Panc1 (cell line): ENCODE measurements at regions not wholly inside any gene's neighbourhood (a gene's known extent, or its start where the extent isn't known, plus 50 kb on each side); places are given as distances from the start of the nearest gene placed in this dataset.

ENCODE experiments used
- ATAC-seq: fragments of 200-7000 bp; cut with Tn5 transposase; 2 replicates; pipeline ENCODE4 v1.9.1; 2020; ENCODE audit warnings: mild to moderate bottlenecking, moderate library complexity
- BruUV-seq: library from RNA; stranded (reverse); fragments of 400-500 nt; replicated peaks from 2 replicates; lab custom pipeline; 2021; lab: Mats Ljungman, UMichigan
- CTCF ChIA-PET: fragments of 300-600 bp; sonication (Branson Sonifier 250); formaldehyde crosslinking; loops from one replicate; lab custom pipeline; 2022; ENCODE audit warnings: antibody characterized with exemption; lab: Charles Lee
- POLR2A ChIA-PET: fragments of 300-600 bp; sonication (Branson Sonifier 250); formaldehyde crosslinking; loops from one replicate; lab custom pipeline; 2022; ENCODE audit warnings: antibody characterized with exemption; lab: Charles Lee
- DNase-seq: peaks from one replicate; pipeline ENCODE4 v3.0.0-alpha.2; 2010; ENCODE audit warnings: low read depth, low spot score
- H3K27ac ChIP-seq: 2 replicates; pipeline ENCODE4 v1.5.1; 2011; ENCODE audit warnings: mild to moderate bottlenecking, low read length, inconsistent platforms
- H3K27me3 ChIP-seq: fragments of 200-500 bp; sonication (Bioruptor generic); 2 replicates; pipeline ENCODE4 v1.6.0; 2014; ENCODE audit warnings: low read length, inconsistent platforms; ENCODE audit not compliant: control insufficient read depth, insufficient read depth
- H3K36me3 ChIP-seq: fragments of 200-500 bp; sonication (Bioruptor generic); 2 replicates; pipeline ENCODE4 v1.5.1; 2014; ENCODE audit warnings: inconsistent platforms, mild to moderate bottlenecking, low read length, moderate library complexity; ENCODE audit not compliant: control insufficient read depth, insufficient read depth
- H3K4me1 ChIP-seq: 2 replicates; pipeline ENCODE4 v1.5.1; 2011; ENCODE audit warnings: inconsistent platforms, mild to moderate bottlenecking, low read length, moderate library complexity; ENCODE audit not compliant: control insufficient read depth, insufficient read depth
- H3K4me3 ChIP-seq, 2 experiments: 2 replicates each; pipeline ENCODE4 v1.5.1; 2011 to 2012; ENCODE audit warnings: low read depth in 2 of 2, low read length in 2 of 2, mild to moderate bottlenecking in 2 of 2, inconsistent platforms in 1 of 2, moderate library complexity in 1 of 2
- H3K9me3 ChIP-seq: fragments of 200-500 bp; sonication (Bioruptor generic); 2 replicates; pipeline ENCODE4 v1.5.1; 2014; ENCODE audit warnings: low read depth, mild to moderate bottlenecking, inconsistent platforms, low read length, moderate library complexity; ENCODE audit not compliant: control insufficient read depth, insufficient read depth
- CTCF ChIP-seq: fragments of 450-650 bp; IDR thresholded peaks from 2 replicates; pipeline ENCODE4 v1.5.1; 2017; ENCODE audit warnings: mild to moderate bottlenecking
- POLR2AphosphoS5 ChIP-seq: IDR thresholded peaks from 2 replicates; pipeline ENCODE4 v1.6.1; 2012; ENCODE audit warnings: mild to moderate bottlenecking, low read depth, low read length, moderate library complexity
- REST ChIP-seq, 2 experiments: IDR thresholded peaks; 2 replicates each; pipeline ENCODE4 v1.6.1; 2011 to 2012; ENCODE audit warnings: low read depth in 2 of 2, control low read depth in 1 of 2, low read length in 1 of 2, mild to moderate bottlenecking in 1 of 2, moderate library complexity in 1 of 2; ENCODE audit not compliant: insufficient read depth in 1 of 2
- SIN3A ChIP-seq: IDR thresholded peaks from 2 replicates; pipeline ENCODE4 v1.6.1; 2012; ENCODE audit warnings: low read depth, mild to moderate bottlenecking, low read length, moderate library complexity, borderline replicate concordance; ENCODE audit not compliant: insufficient read depth
- TCF7L2 ChIP-seq: IDR thresholded peaks from 2 replicates; pipeline ENCODE4 v1.6.1; 2011; ENCODE audit warnings: mild to moderate bottlenecking, low read depth, low read length, inconsistent platforms
- in situ Hi-C: cut with HindIII; loops from 2 replicates; pipeline ENCODE4 v1.10.0; 2016; ENCODE audit warnings: low sequenced_read_pairs, low pct_unique_long_range_greater_than_20kb
- intact Hi-C: fragments of 100-400 bp; cut with micrococcal nuclease; formaldehyde crosslinking; loops from one replicate; pipeline ENCODE4 v1.10.0; 2022; ENCODE audit not compliant: unreplicated experiment

- H3K36me3 ChIP-seq: no peaks in the 10 kb centered on the region
- H3K9me3 ChIP-seq: no peaks in the 10 kb centered on the region
- no peak overlapping the region for H3K4me3 ChIP-seq
- in situ Hi-C loops (no loop called here), intact Hi-C loops (no loop called here)
- H3K27ac ChIP-seq: no peak overlapping the region
- ATAC-seq (no peak), DNase-seq (no peak)
- ChIA-PET POLR2A (no interaction called here), CTCF (no interaction called here)
- no TSS peak for BruUV-seq
- no peaks in the 10 kb centered on the region for H3K27me3 ChIP-seq
- H3K4me1 ChIP-seq: no peaks in the 10 kb centered on the region
- TF ChIP-seq REST (IDR thresholded peaks at IDR 0.05; ENCODE audit: insufficient read depth in 1 of 2, low read depth in 2 of 2, low read length in 1 of 2) (no peak), CTCF (no peak), TCF7L2 (no peak), SIN3A (no peak), POLR2AphosphoS5 (no peak)
Observed at GRCh38 chr5:167995844-167996425, 295.5 kb upstream of the WWC1 start.

GRCh38 chr5:167998148-167998767 lies 293.2 kb upstream of the WWC1 start:
- intact Hi-C loops: no loop called here
- no peaks in the 10 kb centered on the region for H3K9me3 ChIP-seq
- DNase-seq: no peak
- CTCF ChIA-PET: no interaction called here
- H3K4me1 ChIP-seq: no peaks in the 10 kb centered on the region
- no peak for ATAC-seq
- H3K4me3 ChIP-seq: no peak overlapping the region
- H3K27ac ChIP-seq: no peak overlapping the region
- H3K36me3 ChIP-seq: no peaks in the 10 kb centered on the region
- POLR2A ChIA-PET: no interaction called here
- no TSS peak for BruUV-seq
- in situ Hi-C loops: no loop called here
- H3K27me3 ChIP-seq: no peaks in the 10 kb centered on the region
- TF ChIP-seq SIN3A: no peak
- no peak for TF ChIP-seq CTCF
- TF ChIP-seq REST (IDR thresholded peaks at IDR 0.05; ENCODE audit: insufficient read depth in 1 of 2, low read depth in 2 of 2, low read length in 1 of 2): no peak
- no peak for TF ChIP-seq TCF7L2
- TF ChIP-seq POLR2AphosphoS5: no peak
